ENCODE measurements at regions not wholly inside any gene's neighbourhood (a gene's known extent, or its start where the extent isn't known, plus 50 kb on each side); places are given as distances from the start of the nearest gene placed in this dataset.

DNA sequence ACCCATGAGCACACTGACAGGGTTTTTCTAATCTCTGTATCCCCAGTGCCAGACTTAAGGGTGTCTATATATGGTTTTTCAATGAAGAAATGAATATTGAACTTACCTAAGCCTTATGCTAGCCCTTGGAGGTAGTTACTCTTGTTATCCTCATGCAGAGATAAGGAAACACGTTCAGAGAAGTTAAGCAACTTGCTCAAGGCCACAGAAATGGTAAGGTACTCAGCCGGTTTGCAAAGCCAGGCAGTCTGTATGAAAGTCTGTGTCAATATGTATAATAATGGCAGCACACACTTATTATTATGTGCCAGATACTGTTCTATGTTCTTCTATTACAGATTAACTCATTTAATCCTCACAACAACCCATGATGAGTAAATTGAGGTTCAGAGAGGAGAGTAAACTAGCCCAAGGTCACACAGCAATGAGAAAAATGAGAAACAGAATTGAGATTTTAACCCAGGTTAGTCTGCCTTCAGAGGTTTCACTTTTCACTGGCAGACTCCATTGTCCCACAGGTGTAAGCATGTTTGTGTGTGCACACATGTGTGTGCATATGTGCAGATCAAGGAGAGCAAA, 54.6 kb upstream of the CSF3R start:
- TF ChIP-seq, protein P1, sequence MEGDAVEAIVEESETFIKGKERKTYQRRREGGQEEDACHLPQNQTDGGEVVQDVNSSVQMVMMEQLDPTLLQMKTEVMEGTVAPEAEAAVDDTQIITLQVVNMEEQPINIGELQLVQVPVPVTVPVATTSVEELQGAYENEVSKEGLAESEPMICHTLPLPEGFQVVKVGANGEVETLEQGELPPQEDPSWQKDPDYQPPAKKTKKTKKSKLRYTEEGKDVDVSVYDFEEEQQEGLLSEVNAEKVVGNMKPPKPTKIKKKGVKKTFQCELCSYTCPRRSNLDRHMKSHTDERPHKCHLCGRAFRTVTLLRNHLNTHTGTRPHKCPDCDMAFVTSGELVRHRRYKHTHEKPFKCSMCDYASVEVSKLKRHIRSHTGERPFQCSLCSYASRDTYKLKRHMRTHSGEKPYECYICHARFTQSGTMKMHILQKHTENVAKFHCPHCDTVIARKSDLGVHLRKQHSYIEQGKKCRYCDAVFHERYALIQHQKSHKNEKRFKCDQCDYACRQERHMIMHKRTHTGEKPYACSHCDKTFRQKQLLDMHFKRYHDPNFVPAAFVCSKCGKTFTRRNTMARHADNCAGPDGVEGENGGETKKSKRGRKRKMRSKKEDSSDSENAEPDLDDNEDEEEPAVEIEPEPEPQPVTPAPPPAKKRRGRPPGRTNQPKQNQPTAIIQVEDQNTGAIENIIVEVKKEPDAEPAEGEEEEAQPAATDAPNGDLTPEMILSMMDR (IDR thresholded peaks at IDR 0.05) = no peak
- no peak for TF ChIP-seq POLR2A (IDR thresholded peaks at IDR 0.05)

All from heart left ventricle (tissue), 13 donors.